ENCODE measurements at regions not wholly inside any gene's neighbourhood (a gene's known extent, or its start where the extent isn't known, plus 50 kb on each side); places are given as distances from the start of the nearest gene placed in this dataset.

GRCh38 chr6:168823397-168824212 lies 382.6 kb downstream of the SMOC2 start:
- Histone ChIP-seq H4K20me1 (no peaks in the 10 kb centered on the region), H3K27me3 (peaks cover 0 to 6% (median 0%) of the 10 kb centered on the region in 11 experiments; a peak in 1 of 22 replicates), H3K9ac (no peak overlapping the region), H3K4me2 (no peak overlapping the region), H3K9me3 (replicated peaks in 1 of 11) (peaks cover 0 to 4% (median 0%) of the 10 kb centered on the region in 11 experiments; a peak in 3 of 22 replicates), H3K4me1 (peaks cover 0 to 17% (median 8%) of the 10 kb centered on the region in 10 experiments; a peak in 10 of 20 replicates), H3K4me3 (no peak overlapping the region), H3K36me3 (no peaks in the 10 kb centered on the region), H3K27ac (no peak overlapping the region)
- no peak for TF ChIP-seq Cebpa-rat (IDR thresholded peaks at IDR 0.05)

- no peak overlapping the region for H3K4me2 ChIP-seq
- no peaks in the 10 kb centered on the region for H3K36me3 ChIP-seq
- no peaks in the 10 kb centered on the region for H4K20me1 ChIP-seq
- TF ChIP-seq Cebpa-rat (IDR thresholded peaks at IDR 0.05): no peak
- no peak overlapping the region for H3K27ac ChIP-seq
- H3K4me1 ChIP-seq: peaks cover 0 to 14% (median 8%) of the 10 kb centered on the region in 10 experiments; a peak in 10 of 20 replicates
- peaks cover 7 to 16% (median 9%) of the 10 kb centered on the region in 11 experiments; a peak in 21 of 22 replicates for H3K9me3 ChIP-seq (replicated peaks in 1 of 11)
- H3K9ac ChIP-seq: no peak overlapping the region
- H3K27me3 ChIP-seq: peaks cover 0 to 6% (median 0%) of the 10 kb centered on the region in 11 experiments; a peak in 1 of 22 replicates
- no peak overlapping the region for H3K4me3 ChIP-seq
Observed at GRCh38 chr6:168822376-168822775, 381.4 kb downstream of the SMOC2 start.

GRCh38 chr6:168819546-168819945 lies 378.6 kb downstream of the SMOC2 start:
- H3K9ac ChIP-seq: no peak overlapping the region
- no peak overlapping the region for H3K4me3 ChIP-seq
- no peak overlapping the region for H3K27ac ChIP-seq
- H3K4me1 ChIP-seq: no peaks in the 10 kb centered on the region
- no peak for TF ChIP-seq Cebpa-rat (IDR thresholded peaks at IDR 0.05)
- H3K9me3 ChIP-seq (replicated peaks in 1 of 11): peaks cover 15 to 27% (median 18%) of the 10 kb centered on the region in 11 experiments
- no peak overlapping the region for H3K4me2 ChIP-seq
- H4K20me1 ChIP-seq: no peaks in the 10 kb centered on the region
- no peaks in the 10 kb centered on the region for H3K27me3 ChIP-seq
- H3K36me3 ChIP-seq: peaks cover 0 to 4% (median 0%) of the 10 kb centered on the region in 11 experiments; a peak in 1 of 22 replicates

- H4K20me1 ChIP-seq: no peaks in the 10 kb centered on the region
- H3K4me2 ChIP-seq: no peak overlapping the region
- no peak overlapping the region for H3K9ac ChIP-seq
- H3K27ac ChIP-seq: no peak overlapping the region
- no peak for TF ChIP-seq Cebpa-rat (IDR thresholded peaks at IDR 0.05)
- peaks cover 15 to 27% (median 18%) of the 10 kb centered on the region in 11 experiments for H3K9me3 ChIP-seq (replicated peaks in 1 of 11)
- no peak overlapping the region for H3K4me3 ChIP-seq
- no peaks in the 10 kb centered on the region for H3K4me1 ChIP-seq
- H3K36me3 ChIP-seq: peaks cover 0 to 4% (median 0%) of the 10 kb centered on the region in 11 experiments; a peak in 1 of 22 replicates
- no peaks in the 10 kb centered on the region for H3K27me3 ChIP-seq
Observed at GRCh38 chr6:168817558-168818159, 376.7 kb downstream of the SMOC2 start.

GRCh38 chr6:168815229-168815628 lies 374.2 kb downstream of the SMOC2 start:
- peaks cover 15 to 27% (median 18%) of the 10 kb centered on the region in 11 experiments for H3K9me3 ChIP-seq (replicated peaks in 1 of 11)
- no peak for TF ChIP-seq Cebpa-rat (IDR thresholded peaks at IDR 0.05)

GRCh38 chr6:168808232-168808631 lies 367.2 kb downstream of the SMOC2 start:
- no peak overlapping the region for H3K4me3 ChIP-seq
- H4K20me1 ChIP-seq: no peaks in the 10 kb centered on the region
- no peak overlapping the region for H3K27ac ChIP-seq
- H3K27me3 ChIP-seq: no peaks in the 10 kb centered on the region
- H3K9me3 ChIP-seq (replicated peaks in 1 of 11): no peaks in the 10 kb centered on the region
- H3K36me3 ChIP-seq: no peaks in the 10 kb centered on the region
- H3K9ac ChIP-seq: no peak overlapping the region
- no peaks in the 10 kb centered on the region for H3K4me1 ChIP-seq
- no peak overlapping the region for H3K4me2 ChIP-seq
- no peak for TF ChIP-seq Cebpa-rat (IDR thresholded peaks at IDR 0.05)

More at GRCh38 chr6:168815229-168815628, 374.2 kb downstream of the SMOC2 start:
- H3K36me3 ChIP-seq: peaks cover 0 to 4% (median 0%) of the 10 kb centered on the region in 11 experiments; a peak in 1 of 22 replicates
- no peaks in the 10 kb centered on the region for H3K27me3 ChIP-seq
- H4K20me1 ChIP-seq: no peaks in the 10 kb centered on the region
- H3K4me3 ChIP-seq: no peak overlapping the region
- H3K4me1 ChIP-seq: no peaks in the 10 kb centered on the region
- no peak overlapping the region for H3K27ac ChIP-seq
- no peak overlapping the region for H3K4me2 ChIP-seq
- H3K9ac ChIP-seq: no peak overlapping the region

- Histone ChIP-seq H3K36me3 (no peaks in the 10 kb centered on the region), H3K4me3 (no peak overlapping the region), H3K9me3 (replicated peaks in 1 of 11) (no peaks in the 10 kb centered on the region), H3K4me1 (no peaks in the 10 kb centered on the region), H3K4me2 (no peak overlapping the region), H3K9ac (no peak overlapping the region), H3K27ac (no peak overlapping the region), H3K27me3 (no peaks in the 10 kb centered on the region), H4K20me1 (no peaks in the 10 kb centered on the region)
- no peak for TF ChIP-seq Cebpa-rat (IDR thresholded peaks at IDR 0.05)
Observed at GRCh38 chr6:168804331-168804730, 363.3 kb downstream of the SMOC2 start.

- Histone ChIP-seq H3K9me3 (replicated peaks in 1 of 11) (no peaks in the 10 kb centered on the region), H4K20me1 (no peaks in the 10 kb centered on the region), H3K27me3 (no peaks in the 10 kb centered on the region), H3K4me1 (no peaks in the 10 kb centered on the region), H3K27ac (no peak overlapping the region), H3K4me3 (no peak overlapping the region), H3K9ac (no peak overlapping the region), H3K4me2 (no peak overlapping the region), H3K36me3 (no peaks in the 10 kb centered on the region)
- no peak for TF ChIP-seq Cebpa-rat (IDR thresholded peaks at IDR 0.05)
Observed at GRCh38 chr6:168803874-168804273, 362.9 kb downstream of the SMOC2 start.

GRCh38 chr6:168799067-168799466 lies 358.1 kb downstream of the SMOC2 start:
- H3K4me3 ChIP-seq: no peak overlapping the region
- no peak overlapping the region for H3K27ac ChIP-seq
- no peak overlapping the region for H3K9ac ChIP-seq
- H3K9me3 ChIP-seq (replicated peaks in 1 of 11): peaks cover 0 to 21% (median 11%) of the 10 kb centered on the region in 11 experiments; a peak in 9 of 22 replicates
- no peaks in the 10 kb centered on the region for H3K36me3 ChIP-seq
- no peak for TF ChIP-seq Cebpa-rat (IDR thresholded peaks at IDR 0.05)
- H3K27me3 ChIP-seq: no peaks in the 10 kb centered on the region
- H3K4me1 ChIP-seq: peaks cover 0 to 9% (median 6%) of the 10 kb centered on the region in 10 experiments; a peak in 11 of 20 replicates
- H3K4me2 ChIP-seq: no peak overlapping the region
- H4K20me1 ChIP-seq: no peaks in the 10 kb centered on the region

All from BLaER1 treated with 17β-estradiol and CSF1 and Interleukin-3, amounts not matched to agents 10 nM and 100 nM (cell line).